Activated CD4-positive, CD25-positive, alpha-beta regulatory T cell (primary cell): ENCODE measurements at regions not wholly inside any gene's neighbourhood (a gene's known extent, or its start where the extent isn't known, plus 50 kb on each side); places are given as distances from the start of the nearest gene placed in this dataset.
"Not testable (repeated sequence)": the region's sequence is repeated elsewhere in the genome, so short reads cannot be mapped to it uniquely, and the experiment has no call there.

ENCODE experiments used
- DNase-seq, 4 experiments: peaks; one replicate each; lab custom pipeline; 2025; lab: John Stamatoyannopoulos, UW

GRCh38 chr3:182136008-182136910, 424.5 kb downstream of the SOX2 start:
- no peak for DNase-seq

- DNase-seq = no peak
These were observed 426.7 kb downstream of the SOX2 start for GRCh38 chr3:182138393-182138792.

GRCh38 chr3:182139627-182140357, 428.1 kb downstream of the SOX2 start:
- no peak for DNase-seq

- no peak for DNase-seq
These were observed 431.2 kb downstream of the SOX2 start for GRCh38 chr3:182142928-182143327.

- no peak for DNase-seq
These were observed 432.2 kb downstream of the SOX2 start for GRCh38 chr3:182143903-182144302.

GRCh38 chr3:182148360-182148759, 436.6 kb downstream of the SOX2 start:
- no peak for DNase-seq

GRCh38 chr3:182149594-182149993, 437.9 kb downstream of the SOX2 start:
- no peak for DNase-seq

- not testable (repeated sequence) for DNase-seq
These were observed 444.6 kb downstream of the SOX2 start for GRCh38 chr3:182156326-182156725.

GRCh38 chr3:182165234-182165633, 453.5 kb downstream of the SOX2 start:
- DNase-seq = no peak

GRCh38 chr3:182172534-182172933, 460.8 kb downstream of the SOX2 start:
- DNase-seq = no peak

GRCh38 chr3:182178488-182179200, 466.9 kb downstream of the SOX2 start:
- no peak for DNase-seq

GRCh38 chr3:182179631-182180030, 467.9 kb downstream of the SOX2 start:
- DNase-seq = no peak

- no peak for DNase-seq
These were observed 469.1 kb downstream of the SOX2 start for GRCh38 chr3:182180654-182181385.

- DNase-seq = no peak
These were observed 470.8 kb downstream of the SOX2 start for GRCh38 chr3:182182531-182182968.

- DNase-seq = no peak
These were observed 472.1 kb downstream of the SOX2 start for GRCh38 chr3:182183716-182184430.

GRCh38 chr3:182185313-182185712, 473.6 kb downstream of the SOX2 start:
- DNase-seq = no peak

- no peak for DNase-seq
These were observed 478.3 kb downstream of the SOX2 start for GRCh38 chr3:182190056-182190455.

- DNase-seq = no peak
These were observed 486.6 kb downstream of the SOX2 start for GRCh38 chr3:182198345-182198744.

GRCh38 chr3:182201456-182202168, 489.9 kb downstream of the SOX2 start:
- DNase-seq = no peak

- no peak for DNase-seq
These were observed 500.9 kb downstream of the SOX2 start for GRCh38 chr3:182212479-182213076.
